ENCODE measurements at regions not wholly inside any gene's neighbourhood (a gene's known extent, or its start where the extent isn't known, plus 50 kb on each side); places are given as distances from the start of the nearest gene placed in this dataset.

DNA sequence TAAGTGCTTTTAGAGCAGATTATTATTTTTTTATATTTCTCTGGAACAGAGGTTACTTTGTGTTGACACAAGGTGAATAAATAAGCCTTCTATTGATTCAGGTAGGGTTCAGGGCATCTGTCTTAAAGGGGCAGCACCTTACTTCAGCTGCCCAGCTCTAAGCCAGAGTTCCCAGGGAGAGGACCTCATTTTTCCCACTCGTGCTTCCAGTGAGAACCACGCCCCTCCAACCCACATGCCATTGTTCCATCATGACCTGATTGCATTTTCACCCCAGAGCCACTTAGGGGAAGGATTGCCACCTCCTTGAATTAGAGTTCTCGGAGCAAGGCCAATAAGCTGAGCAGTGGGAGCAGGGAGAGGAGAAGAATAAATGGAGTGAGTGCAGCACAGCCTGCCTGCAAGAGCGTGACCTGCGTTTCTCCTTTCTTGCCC lies 104.3 kb upstream of the FRY start:
- no peaks in the 10 kb centered on the region for H3K9me1 ChIP-seq (ENCODE audit: control insufficient read depth, extremely low read depth, insufficient read depth, low read length)
- H4K20me1 ChIP-seq (ENCODE audit: control insufficient read depth, extremely low read depth, insufficient read depth, low read length) = no peaks in the 10 kb centered on the region
- no peaks in the 10 kb centered on the region for H3K79me2 ChIP-seq (ENCODE audit: control insufficient read depth, insufficient read depth, low read length)
- no peak overlapping the region for H2AFZ ChIP-seq (ENCODE audit: control insufficient read depth, low read length)
- dilution Hi-C loops (cut with MboI; ENCODE audit: extremely low pct_ligation_motif_present, low sequenced_read_pairs) = no loop called here
- no peak for TF ChIP-seq EZH2 (IDR thresholded peaks at IDR 0.05; ENCODE audit: low read length)
- FAIRE-seq (no peak), DNase-seq (ENCODE audit: low read depth, low spot score) (no peak)
- no peaks in the 10 kb centered on the region for H3K36me3 ChIP-seq (ENCODE audit: control insufficient read depth in 2 of 2, extremely low read depth in 1 of 2, insufficient read depth in 2 of 2, low read length in 2 of 2)
- H3K9ac ChIP-seq (ENCODE audit: control insufficient read depth, extremely low read depth, insufficient read depth, low read length) = no peak overlapping the region
- H3K4me3 ChIP-seq (ENCODE audit: control insufficient read depth in 2 of 3, extremely low read depth in 1 of 3, insufficient read depth in 2 of 3, low read depth in 1 of 3, low read length in 3 of 3) = no peak overlapping the region
- no peaks in the 10 kb centered on the region for H3K27me3 ChIP-seq (ENCODE audit: control insufficient read depth, extremely low read depth, insufficient read depth, low read length)
- H3K27ac ChIP-seq (ENCODE audit: control insufficient read depth, insufficient read depth, low read length) = no peak overlapping the region
- no peaks in the 10 kb centered on the region for H3K4me1 ChIP-seq (ENCODE audit: control insufficient read depth, extremely low read depth, insufficient read depth, low read length)
- H3K4me2 ChIP-seq (ENCODE audit: control insufficient read depth, extremely low read depth, insufficient read depth, low read depth, low read length) = no peak overlapping the region
- H3K9me3 ChIP-seq (ENCODE audit: control insufficient read depth, low read depth, low read length) = no peaks in the 10 kb centered on the region

DNA sequence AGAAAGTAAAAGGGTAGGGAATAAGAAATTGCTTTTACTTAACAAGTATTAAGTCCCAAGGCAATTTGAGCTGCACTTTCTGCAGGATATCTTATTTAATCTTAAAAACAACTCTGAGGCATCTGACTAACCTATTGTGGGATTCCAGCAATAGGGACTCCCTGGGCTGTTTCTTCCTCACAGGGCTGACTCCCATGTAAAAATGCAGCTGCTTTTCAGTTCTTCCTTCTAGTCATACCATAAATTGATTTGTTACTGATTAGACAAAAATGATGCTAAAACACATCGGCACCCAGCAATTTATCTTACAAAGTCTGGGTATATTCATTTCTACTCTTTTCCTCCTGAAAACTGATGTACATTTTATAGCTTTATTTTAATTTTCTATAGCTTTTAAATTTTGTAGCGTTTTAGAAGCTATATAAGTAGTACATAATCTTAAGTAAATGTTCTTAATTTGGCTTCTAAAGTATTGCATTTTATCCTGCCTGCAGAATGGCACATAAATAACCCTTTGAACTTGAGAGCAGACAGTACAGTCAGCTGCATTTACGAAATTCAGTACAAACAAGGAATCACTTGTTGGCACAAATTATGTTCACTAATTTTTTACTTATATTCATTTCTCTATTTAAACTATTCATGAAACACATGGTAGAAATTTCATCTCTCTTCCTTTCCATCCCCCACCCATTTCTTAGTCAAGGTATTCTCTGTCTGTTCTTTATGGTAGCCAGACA lies 102.4 kb upstream of the FRY start:
- DNase-seq (ENCODE audit: low read depth, low spot score) (no peak), FAIRE-seq (no peak)
- H3K36me3 ChIP-seq (ENCODE audit: control insufficient read depth in 2 of 2, extremely low read depth in 1 of 2, insufficient read depth in 2 of 2, low read length in 2 of 2) = no peaks in the 10 kb centered on the region
- no peak overlapping the region for H3K27ac ChIP-seq (ENCODE audit: control insufficient read depth, insufficient read depth, low read length)
- H4K20me1 ChIP-seq (ENCODE audit: control insufficient read depth, extremely low read depth, insufficient read depth, low read length) = no peaks in the 10 kb centered on the region
- dilution Hi-C loops (cut with MboI; ENCODE audit: extremely low pct_ligation_motif_present, low sequenced_read_pairs) = no loop called here
- H3K4me2 ChIP-seq (ENCODE audit: control insufficient read depth, extremely low read depth, insufficient read depth, low read depth, low read length) = no peak overlapping the region
- no peaks in the 10 kb centered on the region for H3K27me3 ChIP-seq (ENCODE audit: control insufficient read depth, extremely low read depth, insufficient read depth, low read length)
- no peaks in the 10 kb centered on the region for H3K9me3 ChIP-seq (ENCODE audit: control insufficient read depth, low read depth, low read length)
- no peak overlapping the region for H3K4me3 ChIP-seq (ENCODE audit: control insufficient read depth in 2 of 3, extremely low read depth in 1 of 3, insufficient read depth in 2 of 3, low read depth in 1 of 3, low read length in 3 of 3)
- no peaks in the 10 kb centered on the region for H3K79me2 ChIP-seq (ENCODE audit: control insufficient read depth, insufficient read depth, low read length)
- no peak overlapping the region for H3K9ac ChIP-seq (ENCODE audit: control insufficient read depth, extremely low read depth, insufficient read depth, low read length)
- no peak for TF ChIP-seq EZH2 (IDR thresholded peaks at IDR 0.05; ENCODE audit: low read length)
- TF ChIP-seq, protein P1, sequence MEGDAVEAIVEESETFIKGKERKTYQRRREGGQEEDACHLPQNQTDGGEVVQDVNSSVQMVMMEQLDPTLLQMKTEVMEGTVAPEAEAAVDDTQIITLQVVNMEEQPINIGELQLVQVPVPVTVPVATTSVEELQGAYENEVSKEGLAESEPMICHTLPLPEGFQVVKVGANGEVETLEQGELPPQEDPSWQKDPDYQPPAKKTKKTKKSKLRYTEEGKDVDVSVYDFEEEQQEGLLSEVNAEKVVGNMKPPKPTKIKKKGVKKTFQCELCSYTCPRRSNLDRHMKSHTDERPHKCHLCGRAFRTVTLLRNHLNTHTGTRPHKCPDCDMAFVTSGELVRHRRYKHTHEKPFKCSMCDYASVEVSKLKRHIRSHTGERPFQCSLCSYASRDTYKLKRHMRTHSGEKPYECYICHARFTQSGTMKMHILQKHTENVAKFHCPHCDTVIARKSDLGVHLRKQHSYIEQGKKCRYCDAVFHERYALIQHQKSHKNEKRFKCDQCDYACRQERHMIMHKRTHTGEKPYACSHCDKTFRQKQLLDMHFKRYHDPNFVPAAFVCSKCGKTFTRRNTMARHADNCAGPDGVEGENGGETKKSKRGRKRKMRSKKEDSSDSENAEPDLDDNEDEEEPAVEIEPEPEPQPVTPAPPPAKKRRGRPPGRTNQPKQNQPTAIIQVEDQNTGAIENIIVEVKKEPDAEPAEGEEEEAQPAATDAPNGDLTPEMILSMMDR (optimal IDR thresholded peaks at IDR 0.05 in 1 of 3, IDR thresholded peaks at IDR 0.05 in 1 of 3, conservative IDR thresholded peaks at IDR 0.05 in 1 of 3; ENCODE audit: extremely low read depth in 1 of 3, insufficient read depth in 2 of 3, low read length in 3 of 3) = no peak
- H3K9me1 ChIP-seq (ENCODE audit: control insufficient read depth, extremely low read depth, insufficient read depth, low read length) = no peaks in the 10 kb centered on the region
- no peak overlapping the region for H2AFZ ChIP-seq (ENCODE audit: control insufficient read depth, low read length)
- no peaks in the 10 kb centered on the region for H3K4me1 ChIP-seq (ENCODE audit: control insufficient read depth, extremely low read depth, insufficient read depth, low read length)

DNA sequence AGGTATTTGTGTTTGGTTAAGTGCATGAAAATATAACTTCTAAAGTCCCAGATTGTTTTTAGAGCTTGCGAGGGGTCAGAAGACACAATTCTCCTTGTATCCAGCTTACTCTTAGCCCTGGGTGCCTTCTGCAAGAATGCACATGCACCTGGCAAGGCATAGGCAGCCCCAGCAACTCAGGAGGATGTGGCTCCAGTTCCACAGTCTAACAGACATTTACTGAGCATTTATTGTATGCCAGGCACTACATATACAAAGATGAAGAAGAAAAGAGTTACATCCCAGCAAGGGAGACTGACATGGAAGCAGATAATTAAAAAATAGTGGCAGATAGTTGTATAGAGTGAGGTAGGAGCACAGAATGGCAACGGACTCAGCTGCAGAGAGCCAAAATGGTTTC lies 101.1 kb upstream of the FRY start:
- Histone ChIP-seq H3K79me2 (ENCODE audit: control insufficient read depth, insufficient read depth, low read length) (no peaks in the 10 kb centered on the region), H2AFZ (ENCODE audit: control insufficient read depth, low read length) (no peak overlapping the region), H3K9me3 (ENCODE audit: control insufficient read depth, low read depth, low read length) (no peaks in the 10 kb centered on the region), H3K36me3 (ENCODE audit: control insufficient read depth in 2 of 2, extremely low read depth in 1 of 2, insufficient read depth in 2 of 2, low read length in 2 of 2) (no peaks in the 10 kb centered on the region), H3K27ac (ENCODE audit: control insufficient read depth, insufficient read depth, low read length) (no peak overlapping the region), H3K4me3 (ENCODE audit: control insufficient read depth in 2 of 3, extremely low read depth in 1 of 3, insufficient read depth in 2 of 3, low read depth in 1 of 3, low read length in 3 of 3) (no peak overlapping the region), H3K27me3 (ENCODE audit: control insufficient read depth, extremely low read depth, insufficient read depth, low read length) (no peaks in the 10 kb centered on the region), H3K4me2 (ENCODE audit: control insufficient read depth, extremely low read depth, insufficient read depth, low read depth, low read length) (no peak overlapping the region), H3K9ac (ENCODE audit: control insufficient read depth, extremely low read depth, insufficient read depth, low read length) (no peak overlapping the region), H3K4me1 (ENCODE audit: control insufficient read depth, extremely low read depth, insufficient read depth, low read length) (no peaks in the 10 kb centered on the region), H3K9me1 (ENCODE audit: control insufficient read depth, extremely low read depth, insufficient read depth, low read length) (no peaks in the 10 kb centered on the region), H4K20me1 (ENCODE audit: control insufficient read depth, extremely low read depth, insufficient read depth, low read length) (no peaks in the 10 kb centered on the region)
- TF ChIP-seq EZH2 (IDR thresholded peaks at IDR 0.05; ENCODE audit: low read length) = no peak
- TF ChIP-seq, protein P1 (optimal IDR thresholded peaks at IDR 0.05 in 1 of 3, IDR thresholded peaks at IDR 0.05 in 1 of 3, conservative IDR thresholded peaks at IDR 0.05 in 1 of 3; ENCODE audit: extremely low read depth in 1 of 3, insufficient read depth in 2 of 3, low read length in 3 of 3) = no peak
- FAIRE-seq (no peak), DNase-seq (ENCODE audit: low read depth, low spot score) (no peak)
- dilution Hi-C loops (cut with MboI; ENCODE audit: extremely low pct_ligation_motif_present, low sequenced_read_pairs) = no loop called here
